ENCODE measurements at regions not wholly inside any gene's neighbourhood (a gene's known extent, or its start where the extent isn't known, plus 50 kb on each side); places are given as distances from the start of the nearest gene placed in this dataset.

DNA sequence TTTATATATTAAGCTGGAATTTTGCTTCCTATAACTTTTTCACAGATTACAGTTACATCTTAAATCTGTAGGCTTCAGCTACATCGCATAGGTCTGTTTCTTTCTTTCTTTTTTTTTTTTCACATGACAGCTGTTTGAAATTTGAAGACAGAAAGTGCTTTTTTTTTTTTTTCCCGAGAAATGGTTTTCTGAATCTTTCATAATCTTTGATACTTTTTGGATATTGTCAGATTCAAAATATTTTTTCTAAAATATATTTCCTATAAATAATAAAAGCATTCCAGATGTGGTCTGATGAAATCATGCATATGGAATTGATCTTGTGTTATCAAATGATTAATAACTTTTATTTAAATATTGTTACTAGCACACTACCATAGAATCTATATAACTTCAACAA, 212.2 kb downstream of the TAF11L14 start:
- Mint-ChIP-seq H3K4me3 (ENCODE audit: low read depth, unreplicated experiment) (no peak overlapping the region), H3K4me1 (ENCODE audit: low read depth, unreplicated experiment) (no peaks in the 10 kb centered on the region), H3K27ac (ENCODE audit: unreplicated experiment) (no peak overlapping the region), H3K36me3 (ENCODE audit: insufficient read depth, unreplicated experiment) (no peaks in the 10 kb centered on the region), H3K9me3 (ENCODE audit: low read depth, unreplicated experiment) (peaks cover 21% of the 10 kb centered on the region), H3K27me3 (ENCODE audit: unreplicated experiment) (no peaks in the 10 kb centered on the region)
- CTCF ChIA-PET = interaction anchor here (0.7 kb wide), 1 partner anchor 1152 kb away, joined by 3 read pairs; no protein-coding TSS in a partner anchor
- BruUV-seq (replicated peaks) = no TSS peak
- TF ChIP-seq, protein P1, sequence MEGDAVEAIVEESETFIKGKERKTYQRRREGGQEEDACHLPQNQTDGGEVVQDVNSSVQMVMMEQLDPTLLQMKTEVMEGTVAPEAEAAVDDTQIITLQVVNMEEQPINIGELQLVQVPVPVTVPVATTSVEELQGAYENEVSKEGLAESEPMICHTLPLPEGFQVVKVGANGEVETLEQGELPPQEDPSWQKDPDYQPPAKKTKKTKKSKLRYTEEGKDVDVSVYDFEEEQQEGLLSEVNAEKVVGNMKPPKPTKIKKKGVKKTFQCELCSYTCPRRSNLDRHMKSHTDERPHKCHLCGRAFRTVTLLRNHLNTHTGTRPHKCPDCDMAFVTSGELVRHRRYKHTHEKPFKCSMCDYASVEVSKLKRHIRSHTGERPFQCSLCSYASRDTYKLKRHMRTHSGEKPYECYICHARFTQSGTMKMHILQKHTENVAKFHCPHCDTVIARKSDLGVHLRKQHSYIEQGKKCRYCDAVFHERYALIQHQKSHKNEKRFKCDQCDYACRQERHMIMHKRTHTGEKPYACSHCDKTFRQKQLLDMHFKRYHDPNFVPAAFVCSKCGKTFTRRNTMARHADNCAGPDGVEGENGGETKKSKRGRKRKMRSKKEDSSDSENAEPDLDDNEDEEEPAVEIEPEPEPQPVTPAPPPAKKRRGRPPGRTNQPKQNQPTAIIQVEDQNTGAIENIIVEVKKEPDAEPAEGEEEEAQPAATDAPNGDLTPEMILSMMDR (IDR thresholded peaks at IDR 0.05; ENCODE audit: unreplicated experiment) = no peak
- intact Hi-C loops (cut with micrococcal nuclease; ENCODE audit: unreplicated experiment) = no loop called here
- no peak for DNase-seq

DNA sequence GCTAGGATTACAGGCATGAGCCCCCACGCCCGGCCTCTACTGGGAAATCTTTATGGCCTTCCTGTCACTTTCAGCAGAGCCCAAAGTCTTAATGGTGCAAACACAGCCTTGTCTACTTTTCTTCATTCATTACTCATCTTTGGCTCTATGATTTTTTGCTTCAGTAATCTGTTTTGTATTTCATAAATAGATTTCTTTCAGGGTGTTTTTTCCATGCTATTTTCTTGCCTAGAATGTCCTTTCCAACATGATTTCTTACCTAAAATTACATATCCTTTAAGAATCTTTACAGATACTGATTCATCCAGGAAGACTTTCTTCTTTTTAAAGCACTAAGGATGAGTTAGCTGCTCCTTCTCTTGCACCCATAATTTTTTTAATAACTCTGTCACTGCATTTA, 213.0 kb downstream of the TAF11L14 start:
- no peak for DNase-seq
- H3K4me1 Mint-ChIP-seq (ENCODE audit: low read depth, unreplicated experiment) = no peaks in the 10 kb centered on the region
- H3K36me3 Mint-ChIP-seq (ENCODE audit: insufficient read depth, unreplicated experiment) = no peaks in the 10 kb centered on the region
- TF ChIP-seq, protein P1 (IDR thresholded peaks at IDR 0.05; ENCODE audit: unreplicated experiment) = no peak
- intact Hi-C loops (cut with micrococcal nuclease; ENCODE audit: unreplicated experiment) = no loop called here
- no peak overlapping the region for H3K27ac Mint-ChIP-seq (ENCODE audit: unreplicated experiment)
- H3K27me3 Mint-ChIP-seq (ENCODE audit: unreplicated experiment) = no peaks in the 10 kb centered on the region
- BruUV-seq (replicated peaks) = no TSS peak
- H3K9me3 Mint-ChIP-seq (ENCODE audit: low read depth, unreplicated experiment) = peaks cover 13% of the 10 kb centered on the region
- CTCF ChIA-PET = interaction anchor here (0.7 kb wide), 1 partner anchor 1153 kb away, joined by 3 read pairs; no protein-coding TSS in a partner anchor
- H3K4me3 Mint-ChIP-seq (ENCODE audit: low read depth, unreplicated experiment) = no peak overlapping the region

DNA sequence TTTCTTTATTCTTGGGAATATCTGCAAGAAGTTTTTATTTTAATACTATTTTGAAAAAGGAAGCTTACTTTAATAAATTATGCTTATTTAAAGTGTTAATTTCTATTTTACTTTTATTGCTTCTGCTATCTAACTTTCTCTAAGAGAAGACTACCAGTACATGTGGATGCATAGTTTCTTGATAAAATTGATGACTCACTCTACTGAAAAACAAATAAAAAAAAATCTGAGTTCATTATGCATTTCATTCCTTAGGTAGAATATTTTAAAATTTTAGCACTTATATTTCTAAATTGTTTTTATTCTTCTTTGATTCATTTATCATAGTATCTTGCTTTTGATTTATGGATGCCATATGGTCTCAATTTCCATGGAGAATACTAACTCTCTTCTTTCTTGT, 217.9 kb downstream of the TAF11L14 start:
- H3K9me3 Mint-ChIP-seq (ENCODE audit: low read depth, unreplicated experiment) = peaks cover 20% of the 10 kb centered on the region
- H3K27ac Mint-ChIP-seq (ENCODE audit: unreplicated experiment) = no peak overlapping the region
- no peaks in the 10 kb centered on the region for H3K4me1 Mint-ChIP-seq (ENCODE audit: low read depth, unreplicated experiment)
- BruUV-seq (replicated peaks) = no TSS peak
- H3K36me3 Mint-ChIP-seq (ENCODE audit: insufficient read depth, unreplicated experiment) = no peaks in the 10 kb centered on the region
- CTCF ChIA-PET = no interaction called here
- H3K4me3 Mint-ChIP-seq (ENCODE audit: low read depth, unreplicated experiment) = no peak overlapping the region
- intact Hi-C loops (cut with micrococcal nuclease; ENCODE audit: unreplicated experiment) = no loop called here
- TF ChIP-seq, protein P1 (IDR thresholded peaks at IDR 0.05; ENCODE audit: unreplicated experiment) = no peak
- no peaks in the 10 kb centered on the region for H3K27me3 Mint-ChIP-seq (ENCODE audit: unreplicated experiment)
- no peak for DNase-seq

DNA sequence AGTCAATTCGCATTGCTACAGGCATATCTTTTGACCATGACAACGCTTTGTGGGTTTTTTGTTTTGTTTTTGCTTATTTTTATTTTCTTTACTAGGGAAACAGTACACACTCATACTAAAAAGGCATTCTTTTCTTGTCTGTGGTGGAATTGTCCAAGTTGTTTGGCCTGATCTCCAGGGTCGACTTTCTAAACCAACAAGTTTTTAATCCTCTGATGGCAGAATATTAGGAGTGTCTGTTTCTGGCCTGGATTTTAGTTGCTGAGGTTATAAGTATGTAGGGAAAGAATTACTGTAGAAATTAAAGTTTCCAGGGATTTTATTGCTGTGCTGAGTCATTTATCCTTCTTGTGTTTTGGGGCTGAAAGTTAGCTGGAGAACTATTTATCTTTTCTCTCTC, 218.5 kb downstream of the TAF11L14 start:
- intact Hi-C loops (cut with micrococcal nuclease; ENCODE audit: unreplicated experiment) = no loop called here
- H3K36me3 Mint-ChIP-seq (ENCODE audit: insufficient read depth, unreplicated experiment) = no peaks in the 10 kb centered on the region
- BruUV-seq (replicated peaks) = no TSS peak
- H3K27me3 Mint-ChIP-seq (ENCODE audit: unreplicated experiment) = no peaks in the 10 kb centered on the region
- TF ChIP-seq, protein P1 (IDR thresholded peaks at IDR 0.05; ENCODE audit: unreplicated experiment) = no peak
- no peak overlapping the region for H3K4me3 Mint-ChIP-seq (ENCODE audit: low read depth, unreplicated experiment)
- no peaks in the 10 kb centered on the region for H3K4me1 Mint-ChIP-seq (ENCODE audit: low read depth, unreplicated experiment)
- CTCF ChIA-PET = no interaction called here
- H3K9me3 Mint-ChIP-seq (ENCODE audit: low read depth, unreplicated experiment) = peaks cover 21% of the 10 kb centered on the region
- no peak for DNase-seq
- no peak overlapping the region for H3K27ac Mint-ChIP-seq (ENCODE audit: unreplicated experiment)
